ENCODE measurements at regions not wholly inside any gene's neighbourhood (a gene's known extent, or its start where the extent isn't known, plus 50 kb on each side); places are given as distances from the start of the nearest gene placed in this dataset.

DNA sequence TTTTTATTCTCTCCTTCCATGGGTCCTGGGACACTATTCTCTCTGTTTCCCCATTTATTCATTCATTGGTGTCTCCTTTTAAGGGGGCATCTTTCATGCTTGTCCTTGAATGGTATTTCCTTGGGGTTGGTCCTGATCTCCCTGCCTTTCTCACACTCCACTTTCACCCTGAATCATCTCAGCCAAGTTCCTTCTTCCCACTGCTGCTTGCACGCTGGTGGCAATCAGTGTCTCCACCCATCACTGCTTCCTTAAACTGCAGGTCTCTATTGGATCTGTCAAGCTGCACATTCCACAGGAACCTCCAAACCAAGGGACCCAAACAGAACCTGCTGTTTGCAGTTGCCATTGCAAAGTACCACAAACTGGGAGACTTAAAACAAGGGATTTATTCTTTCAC is 89.3 kb upstream of the SDK2 start:
- ChIA-PET POLR2A (ENCODE audit: low non-redundant PET) (no interaction called here), CTCF (interaction anchor here (0.6 to 1.0 kb wide), 2 partner anchors 9 to 83 kb away, joined by 3 read pairs; no protein-coding TSS in a partner anchor)
- no peak for TF ChIP-seq CTCF (conservative IDR thresholded peaks at IDR 0.05; ENCODE audit: low read depth)
- DNase-seq (ENCODE audit: low spot score) = no peak
- H3K27ac ChIP-seq = no peak overlapping the region

- CTCF ChIA-PET = interaction anchor here (0.7 kb wide), 1 partner anchor 11 kb away, joined by 3 read pairs; no protein-coding TSS in a partner anchor
These were observed 91.0 kb upstream of the SDK2 start for GRCh38 chr17:73735245-73735644.

DNA sequence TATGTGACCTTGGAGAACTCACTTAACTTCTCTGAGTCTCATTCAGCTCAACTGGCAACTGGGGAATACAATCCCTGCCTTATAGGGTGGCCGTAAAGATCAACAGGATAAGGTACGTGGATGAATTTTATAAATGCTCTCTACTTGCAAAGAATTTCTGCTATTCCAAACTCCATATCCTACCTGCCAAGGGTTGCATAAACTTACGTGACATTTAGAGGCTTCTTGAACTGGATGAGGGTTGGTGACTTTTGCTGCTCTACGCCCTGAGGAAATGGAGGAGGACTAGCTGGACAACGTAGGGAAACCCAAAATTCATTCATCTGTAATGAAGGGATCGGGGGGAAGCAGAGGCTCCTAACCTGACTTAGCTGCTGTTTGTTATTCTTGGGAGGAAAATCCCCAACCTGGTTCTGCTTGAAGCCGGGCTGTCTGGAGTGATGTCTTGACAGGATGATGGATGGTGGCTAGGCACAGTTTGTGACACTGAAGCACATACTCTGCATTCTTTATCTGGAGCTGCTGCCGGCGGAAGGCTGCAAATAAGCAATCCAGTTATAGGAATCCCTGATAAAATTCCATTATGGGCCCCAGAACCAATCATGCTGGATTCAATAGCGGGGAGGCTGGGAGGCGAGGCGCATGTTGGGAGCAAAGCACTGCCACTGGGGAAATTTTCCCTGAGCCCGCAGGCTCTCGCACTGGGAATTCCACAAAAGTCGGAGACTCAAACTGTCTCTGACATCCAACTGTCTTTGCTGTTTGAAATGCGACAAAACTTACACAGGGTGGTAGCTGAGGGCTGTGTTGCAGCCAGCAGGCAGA is 94.7 kb upstream of the SDK2 start:
- CTCF ChIA-PET = no interaction called here
- TF ChIP-seq CTCF (conservative IDR thresholded peaks at IDR 0.05; ENCODE audit: low read depth) = no peak
- DNase-seq (ENCODE audit: low spot score) = no peak
- POLR2A ChIA-PET (ENCODE audit: low non-redundant PET) = no interaction called here
- no peak overlapping the region for H3K27ac ChIP-seq

More at GRCh38 chr17:73735245-73735644, 91.0 kb upstream of the SDK2 start:
- no peak for DNase-seq (ENCODE audit: low spot score)
- no peak for TF ChIP-seq CTCF (conservative IDR thresholded peaks at IDR 0.05; ENCODE audit: low read depth)
- POLR2A ChIA-PET (ENCODE audit: low non-redundant PET) = no interaction called here
- no peak overlapping the region for H3K27ac ChIP-seq

GRCh38 chr17:73740370-73740769 is 96.1 kb upstream of the SDK2 start:
- ChIA-PET CTCF (no interaction called here), POLR2A (ENCODE audit: low non-redundant PET) (no interaction called here)
- DNase-seq (ENCODE audit: low spot score) = no peak
- no peak overlapping the region for H3K27ac ChIP-seq
- no peak for TF ChIP-seq CTCF (conservative IDR thresholded peaks at IDR 0.05; ENCODE audit: low read depth)

DNA sequence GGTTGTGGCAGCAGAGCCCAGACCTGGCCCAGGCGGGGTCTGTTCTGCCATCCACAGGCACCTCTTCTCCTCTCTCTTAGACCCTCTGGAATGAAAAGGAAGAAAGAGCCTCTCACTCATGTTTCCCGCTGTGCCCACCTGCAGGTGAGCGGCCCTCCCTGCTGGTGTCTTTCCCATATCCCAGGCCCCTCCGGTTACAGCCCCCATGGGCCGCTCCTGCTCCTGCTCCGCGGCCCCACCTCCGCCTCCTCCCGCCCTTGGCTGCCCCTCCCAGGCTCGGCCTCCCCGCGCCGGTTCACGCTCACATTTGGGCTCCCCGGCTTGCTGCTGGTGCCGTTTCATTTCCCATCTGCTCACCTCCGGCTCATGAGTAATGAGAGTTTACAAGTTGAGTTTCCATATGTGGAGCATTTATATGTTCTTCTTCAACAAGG is 98.7 kb upstream of the SDK2 start:
- no peak for TF ChIP-seq CTCF (conservative IDR thresholded peaks at IDR 0.05; ENCODE audit: low read depth)
- H3K27ac ChIP-seq = no peak overlapping the region
- no peak for DNase-seq (ENCODE audit: low spot score)
- ChIA-PET POLR2A (ENCODE audit: low non-redundant PET) (no interaction called here), CTCF (no interaction called here)

DNA sequence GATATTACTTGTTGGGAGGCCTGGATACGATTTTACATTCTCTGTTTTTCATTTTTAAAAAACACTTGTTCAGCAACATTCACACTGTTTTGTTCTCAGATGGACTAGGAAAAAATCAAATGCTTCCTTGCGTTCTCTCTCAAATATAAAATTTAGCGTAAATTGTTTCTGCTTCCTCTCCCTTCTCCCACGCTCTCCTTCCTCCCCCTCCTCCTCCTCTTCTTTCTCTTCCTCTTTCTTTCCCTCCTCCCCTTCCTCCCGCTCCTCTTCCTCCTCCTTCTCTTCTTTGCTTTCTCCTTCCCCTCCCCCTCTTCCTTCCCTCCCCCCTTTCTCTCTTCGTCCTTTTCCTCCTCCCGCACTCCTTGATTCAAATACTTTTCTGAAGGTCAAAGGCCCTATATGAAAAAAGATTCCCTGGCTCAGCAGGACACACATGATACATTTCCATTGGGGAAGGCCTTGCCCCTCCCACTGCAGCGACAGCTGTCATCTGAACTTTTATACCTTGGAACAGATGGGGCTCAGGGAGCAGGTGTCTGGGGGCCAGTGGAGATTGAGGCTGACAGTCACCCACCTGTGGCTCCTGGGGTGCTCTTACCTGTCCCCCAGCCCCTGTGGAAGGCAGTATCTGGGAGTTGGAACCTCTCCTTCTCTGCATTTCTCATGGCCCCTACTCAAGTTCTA is 99.4 kb upstream of the SDK2 start:
- no peak overlapping the region for H3K27ac ChIP-seq
- no peak for DNase-seq (ENCODE audit: low spot score)
- TF ChIP-seq CTCF (conservative IDR thresholded peaks at IDR 0.05; ENCODE audit: low read depth) = no peak
- CTCF ChIA-PET = no interaction called here
- POLR2A ChIA-PET (ENCODE audit: low non-redundant PET) = no interaction called here
